GM19395 (cell line): ENCODE measurements at regions not wholly inside any gene's neighbourhood (a gene's known extent, or its start where the extent isn't known, plus 50 kb on each side); places are given as distances from the start of the nearest gene placed in this dataset.
"Not testable (repeated sequence)": the region's sequence is repeated elsewhere in the genome, so short reads cannot be mapped to it uniquely, and the experiment has no call there.

Experiments used
- ATAC-seq: cut with Tn5 transposase; IDR thresholded peaks from one replicate; pipeline ENCODE4 v1.9.1; 2021; ENCODE audit warnings: mild to moderate bottlenecking, moderate library complexity; ENCODE audit not compliant: unreplicated experiment

- ATAC-seq: no peak
These were observed 232.7 kb downstream of the IGSF11 start for GRCh38 chr3:118801899-118802298.

GRCh38 chr3:118802325-118803095 is 232.1 kb downstream of the IGSF11 start:
- no peak for ATAC-seq

- ATAC-seq: no peak
These were observed 231.6 kb downstream of the IGSF11 start for GRCh38 chr3:118803096-118803476.

- no peak for ATAC-seq
These were observed 229.6 kb downstream of the IGSF11 start for GRCh38 chr3:118805007-118805406.

- no peak for ATAC-seq
These were observed 228.2 kb downstream of the IGSF11 start for GRCh38 chr3:118806423-118806822.

GRCh38 chr3:118807349-118807748 is 227.3 kb downstream of the IGSF11 start:
- ATAC-seq: not testable (repeated sequence)

GRCh38 chr3:118808723-118809122 is 225.9 kb downstream of the IGSF11 start:
- no peak for ATAC-seq

- peak; percentile 47 for ATAC-seq
These were observed 224.7 kb downstream of the IGSF11 start for GRCh38 chr3:118809696-118810498.

- ATAC-seq: peak; percentile 6
These were observed 224.1 kb downstream of the IGSF11 start for GRCh38 chr3:118810499-118811035.

- ATAC-seq: no peak
These were observed 223.4 kb downstream of the IGSF11 start for GRCh38 chr3:118811236-118811732.

- ATAC-seq: no peak
These were observed 221.2 kb downstream of the IGSF11 start for GRCh38 chr3:118813472-118813871.

GRCh38 chr3:118817748-118818165 is 216.9 kb downstream of the IGSF11 start:
- peak; percentile 94 for ATAC-seq

- ATAC-seq: no peak
These were observed 216.3 kb downstream of the IGSF11 start for GRCh38 chr3:118818386-118818785.

GRCh38 chr3:118823626-118824025 is 211.0 kb downstream of the IGSF11 start:
- ATAC-seq: no peak

- ATAC-seq: no peak
These were observed 207.2 kb downstream of the IGSF11 start for GRCh38 chr3:118827446-118827845.

- ATAC-seq: no peak
These were observed 206.3 kb downstream of the IGSF11 start for GRCh38 chr3:118828351-118828750.

GRCh38 chr3:118833075-118833474 is 201.6 kb downstream of the IGSF11 start:
- no peak for ATAC-seq

GRCh38 chr3:118838871-118839270 is 195.8 kb downstream of the IGSF11 start:
- ATAC-seq: no peak

- no peak for ATAC-seq
These were observed 192.3 kb downstream of the IGSF11 start for GRCh38 chr3:118842147-118842863.

- no peak for ATAC-seq
These were observed 188.5 kb downstream of the IGSF11 start for GRCh38 chr3:118846176-118846575.
